ENCODE measurements at regions not wholly inside any gene's neighbourhood (a gene's known extent, or its start where the extent isn't known, plus 50 kb on each side); places are given as distances from the start of the nearest gene placed in this dataset.

DNA sequence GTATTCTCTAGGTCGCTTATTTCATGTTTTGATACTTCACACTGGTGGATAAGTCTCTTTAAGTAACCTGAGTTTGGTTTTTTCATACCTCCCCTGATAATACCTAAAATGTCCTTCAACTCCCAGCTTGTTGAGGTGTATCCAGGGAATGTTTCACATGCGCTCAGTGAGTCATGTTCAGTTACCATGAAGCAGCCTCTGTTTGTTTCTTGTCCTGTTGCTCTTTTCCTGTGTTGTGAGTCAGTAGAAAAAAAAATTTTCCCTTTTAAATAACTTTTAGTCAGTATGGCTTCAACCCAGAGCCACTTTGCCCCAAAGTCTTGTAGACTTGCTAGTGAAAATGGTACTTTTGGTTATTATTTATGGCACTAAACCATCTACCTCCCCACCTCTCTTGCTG, 278.4 kb upstream of the ZPLD1 start:
- TF ChIP-seq, protein P1, sequence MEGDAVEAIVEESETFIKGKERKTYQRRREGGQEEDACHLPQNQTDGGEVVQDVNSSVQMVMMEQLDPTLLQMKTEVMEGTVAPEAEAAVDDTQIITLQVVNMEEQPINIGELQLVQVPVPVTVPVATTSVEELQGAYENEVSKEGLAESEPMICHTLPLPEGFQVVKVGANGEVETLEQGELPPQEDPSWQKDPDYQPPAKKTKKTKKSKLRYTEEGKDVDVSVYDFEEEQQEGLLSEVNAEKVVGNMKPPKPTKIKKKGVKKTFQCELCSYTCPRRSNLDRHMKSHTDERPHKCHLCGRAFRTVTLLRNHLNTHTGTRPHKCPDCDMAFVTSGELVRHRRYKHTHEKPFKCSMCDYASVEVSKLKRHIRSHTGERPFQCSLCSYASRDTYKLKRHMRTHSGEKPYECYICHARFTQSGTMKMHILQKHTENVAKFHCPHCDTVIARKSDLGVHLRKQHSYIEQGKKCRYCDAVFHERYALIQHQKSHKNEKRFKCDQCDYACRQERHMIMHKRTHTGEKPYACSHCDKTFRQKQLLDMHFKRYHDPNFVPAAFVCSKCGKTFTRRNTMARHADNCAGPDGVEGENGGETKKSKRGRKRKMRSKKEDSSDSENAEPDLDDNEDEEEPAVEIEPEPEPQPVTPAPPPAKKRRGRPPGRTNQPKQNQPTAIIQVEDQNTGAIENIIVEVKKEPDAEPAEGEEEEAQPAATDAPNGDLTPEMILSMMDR (IDR thresholded peaks at IDR 0.05), result no peak
- TF ChIP-seq POLR2A (IDR thresholded peaks at IDR 0.05), result no peak

All from Peyer's patch (tissue), 4 donors.